ENCODE measurements at regions not wholly inside any gene's neighbourhood (a gene's known extent, or its start where the extent isn't known, plus 50 kb on each side); places are given as distances from the start of the nearest gene placed in this dataset.

DNA sequence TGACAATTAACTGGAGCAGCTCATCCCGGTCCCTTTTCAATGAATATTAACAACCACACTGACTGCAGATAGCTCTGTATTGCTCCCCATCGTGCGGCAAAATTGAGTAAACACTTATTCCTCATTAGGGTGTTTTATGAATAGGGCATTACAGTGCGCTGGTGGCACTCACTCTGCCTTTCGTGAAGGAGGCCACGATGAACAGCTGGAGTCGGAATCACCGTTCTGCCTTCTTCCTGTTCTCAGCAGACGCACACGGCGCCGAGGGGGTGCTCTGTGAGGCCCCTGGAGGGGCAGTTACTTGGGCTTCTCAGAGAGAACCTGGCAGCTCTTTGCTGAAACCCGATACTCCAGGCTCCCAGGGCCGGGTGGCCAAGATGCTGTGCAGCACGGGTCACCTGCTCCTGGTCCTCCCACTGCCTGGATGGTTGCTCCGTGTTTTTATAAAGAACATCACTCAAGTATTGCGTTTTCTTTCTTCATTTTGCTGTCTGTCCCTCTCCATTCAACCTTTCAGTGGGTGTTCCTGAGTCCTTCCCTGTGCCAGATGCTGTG, 241.9 kb downstream of the GLRX3 start:
- Histone ChIP-seq H3K18ac (ENCODE audit: insufficient read length, low read depth, low read length) (no peak overlapping the region), H2BK12ac (ENCODE audit: insufficient read length, low read depth, low read length) (no peak overlapping the region), H3K23ac (ENCODE audit: insufficient read length, low read depth, low read length) (no peak overlapping the region), H3K56ac (ENCODE audit: insufficient read length, low read depth, low read length) (no peak overlapping the region), H3K9ac (ENCODE audit: extremely low read depth, insufficient read length, low read length) (no peak overlapping the region), H2BK120ac (ENCODE audit: low read depth, low read length, poor library complexity, severe bottlenecking) (no peak overlapping the region), H3K9me3 (ENCODE audit: control insufficient read depth, low read depth, low read length) (no peaks in the 10 kb centered on the region), H3K4me1 (ENCODE audit: insufficient read depth, low read length) (no peaks in the 10 kb centered on the region), H3K14ac (ENCODE audit: insufficient read depth, low read length) (no peak overlapping the region), H3K79me1 (ENCODE audit: insufficient read depth, low read depth, low read length, poor library complexity, severe bottlenecking) (no peaks in the 10 kb centered on the region), H3K27me3 (ENCODE audit: insufficient read depth, low read length) (no peaks in the 10 kb centered on the region), H3K23me2 (ENCODE audit: insufficient read length, low read depth, low read length, poor library complexity, severe bottlenecking) (no peaks in the 10 kb centered on the region), H2AFZ (ENCODE audit: low read length) (no peak overlapping the region), H2AK5ac (ENCODE audit: insufficient read length, low read length) (no peak overlapping the region), H4K91ac (ENCODE audit: insufficient read length, low read depth, low read length) (no peak overlapping the region), H4K20me1 (ENCODE audit: control insufficient read depth, insufficient read depth, insufficient read length) (no peaks in the 10 kb centered on the region), H2BK5ac (ENCODE audit: insufficient read length, low read length) (no peak overlapping the region), H3K4me2 (ENCODE audit: insufficient read depth, insufficient read length, low read length) (no peak overlapping the region), H3K27ac (ENCODE audit: insufficient read length, low read depth, low read length) (no peak overlapping the region), H3T11ph (ENCODE audit: low read length) (no peak overlapping the region), H2BK15ac (ENCODE audit: low read depth, low read length) (no peak overlapping the region), H2BK20ac (ENCODE audit: low read depth, low read length, poor library complexity, severe bottlenecking) (no peak overlapping the region), H3K79me2 (ENCODE audit: insufficient read depth, low read length) (no peaks in the 10 kb centered on the region), H4K5ac (ENCODE audit: insufficient read length, low read depth, low read length) (no peak overlapping the region), H4K8ac (replicated peaks; ENCODE audit: insufficient read length, low read depth, low read length) (no peak overlapping the region), H3K4ac (ENCODE audit: low read depth, low read length) (no peak overlapping the region)
- no CpG with 5 or more reads among the region's 17 CpGs for WGBS (ENCODE audit: extremely low coverage, insufficient read length, low lambda C conversion rate)
- no peak overlapping the region for H3K4me3 Mint-ChIP-seq
- H3K27me3 Mint-ChIP-seq (ENCODE audit: low read depth), result no peaks in the 10 kb centered on the region; the same call in 1 of the 2 replicates
- TF ChIP-seq, protein P1, sequence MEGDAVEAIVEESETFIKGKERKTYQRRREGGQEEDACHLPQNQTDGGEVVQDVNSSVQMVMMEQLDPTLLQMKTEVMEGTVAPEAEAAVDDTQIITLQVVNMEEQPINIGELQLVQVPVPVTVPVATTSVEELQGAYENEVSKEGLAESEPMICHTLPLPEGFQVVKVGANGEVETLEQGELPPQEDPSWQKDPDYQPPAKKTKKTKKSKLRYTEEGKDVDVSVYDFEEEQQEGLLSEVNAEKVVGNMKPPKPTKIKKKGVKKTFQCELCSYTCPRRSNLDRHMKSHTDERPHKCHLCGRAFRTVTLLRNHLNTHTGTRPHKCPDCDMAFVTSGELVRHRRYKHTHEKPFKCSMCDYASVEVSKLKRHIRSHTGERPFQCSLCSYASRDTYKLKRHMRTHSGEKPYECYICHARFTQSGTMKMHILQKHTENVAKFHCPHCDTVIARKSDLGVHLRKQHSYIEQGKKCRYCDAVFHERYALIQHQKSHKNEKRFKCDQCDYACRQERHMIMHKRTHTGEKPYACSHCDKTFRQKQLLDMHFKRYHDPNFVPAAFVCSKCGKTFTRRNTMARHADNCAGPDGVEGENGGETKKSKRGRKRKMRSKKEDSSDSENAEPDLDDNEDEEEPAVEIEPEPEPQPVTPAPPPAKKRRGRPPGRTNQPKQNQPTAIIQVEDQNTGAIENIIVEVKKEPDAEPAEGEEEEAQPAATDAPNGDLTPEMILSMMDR (conservative IDR thresholded peaks at IDR 0.05), result no peak
- peaks cover 3 to 6% of the 10 kb centered on the region in 2 experiments; a peak in 3 of 4 replicates for H3K4me1 Mint-ChIP-seq
- H3K36me3 Mint-ChIP-seq (ENCODE audit: insufficient read depth in 1 of 3, low read depth in 3 of 3), result no peaks in the 10 kb centered on the region
- no peak for DNase-seq
- no peaks in the 10 kb centered on the region; a peak in 1 of 5 replicates for H3K9me3 Mint-ChIP-seq
- no peak overlapping the region for H3K27ac Mint-ChIP-seq

Data from H9 (cell line).